ENCODE measurements at regions not wholly inside any gene's neighbourhood (a gene's known extent, or its start where the extent isn't known, plus 50 kb on each side); places are given as distances from the start of the nearest gene placed in this dataset.

DNA sequence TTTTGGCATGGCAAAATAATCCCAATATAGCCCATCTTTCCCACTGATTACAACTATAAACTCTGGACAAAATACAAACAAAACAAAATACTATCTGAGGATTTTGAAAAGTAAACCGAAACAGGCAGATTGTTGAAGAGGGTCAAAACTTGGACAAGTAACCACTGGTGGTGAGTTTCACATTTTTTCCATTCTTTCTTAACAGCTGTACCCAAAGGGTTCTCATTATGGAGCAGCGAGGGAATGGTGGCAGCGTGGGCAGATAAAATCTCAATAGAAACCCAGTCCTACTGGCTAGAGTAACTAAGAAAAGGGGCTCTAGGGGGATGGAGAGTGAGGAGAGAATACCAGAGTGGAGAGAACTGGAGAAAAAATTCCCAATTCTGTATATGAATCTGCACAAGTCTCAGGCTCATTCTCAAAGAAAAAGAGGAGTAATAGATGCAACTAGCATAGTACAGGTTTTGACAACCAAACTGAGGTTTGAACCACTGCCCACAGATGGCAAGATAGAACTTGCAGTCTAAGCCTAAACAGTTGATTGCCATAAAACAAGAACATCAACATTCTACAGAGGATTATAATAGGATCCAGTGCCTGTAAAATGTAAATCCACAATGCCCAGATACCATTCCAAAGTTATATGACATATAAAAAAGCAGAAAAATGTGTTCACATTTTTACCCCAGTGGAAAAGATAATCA is 284.5 kb downstream of the KCNRG start:
- TF ChIP-seq, protein P1, sequence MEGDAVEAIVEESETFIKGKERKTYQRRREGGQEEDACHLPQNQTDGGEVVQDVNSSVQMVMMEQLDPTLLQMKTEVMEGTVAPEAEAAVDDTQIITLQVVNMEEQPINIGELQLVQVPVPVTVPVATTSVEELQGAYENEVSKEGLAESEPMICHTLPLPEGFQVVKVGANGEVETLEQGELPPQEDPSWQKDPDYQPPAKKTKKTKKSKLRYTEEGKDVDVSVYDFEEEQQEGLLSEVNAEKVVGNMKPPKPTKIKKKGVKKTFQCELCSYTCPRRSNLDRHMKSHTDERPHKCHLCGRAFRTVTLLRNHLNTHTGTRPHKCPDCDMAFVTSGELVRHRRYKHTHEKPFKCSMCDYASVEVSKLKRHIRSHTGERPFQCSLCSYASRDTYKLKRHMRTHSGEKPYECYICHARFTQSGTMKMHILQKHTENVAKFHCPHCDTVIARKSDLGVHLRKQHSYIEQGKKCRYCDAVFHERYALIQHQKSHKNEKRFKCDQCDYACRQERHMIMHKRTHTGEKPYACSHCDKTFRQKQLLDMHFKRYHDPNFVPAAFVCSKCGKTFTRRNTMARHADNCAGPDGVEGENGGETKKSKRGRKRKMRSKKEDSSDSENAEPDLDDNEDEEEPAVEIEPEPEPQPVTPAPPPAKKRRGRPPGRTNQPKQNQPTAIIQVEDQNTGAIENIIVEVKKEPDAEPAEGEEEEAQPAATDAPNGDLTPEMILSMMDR (IDR thresholded peaks at IDR 0.05) = no peak
- TF ChIP-seq EZH2 (IDR thresholded peaks at IDR 0.05; ENCODE audit: borderline replicate concordance, insufficient read depth, low read depth, low read length, poor library complexity, severe bottlenecking) = no peak
